Uterus (tissue), 3 donors: ENCODE measurements at regions not wholly inside any gene's neighbourhood (a gene's known extent, or its start where the extent isn't known, plus 50 kb on each side); places are given as distances from the start of the nearest gene placed in this dataset.

ENCODE experiments used
- DNase-seq, 2 donors: peaks; one replicate each; pipeline ENCODE4 v3.0.0-alpha.2; 2019 to 2020
- H3K27ac ChIP-seq, 2 donors: fragments of 200-600 bp; sonication (generic); 1 replicate in 1 of 2; 2 replicates in 1 of 2; pipeline ENCODE4 v1.5.1; 2016 to 2018
- H3K27me3 ChIP-seq, 2 donors: fragments of 200-600 bp; sonication (generic); one replicate each; pipeline ENCODE4 v1.5.1; 2018 to 2019; ENCODE audit warnings: control low read depth in 1 of 2
- H3K36me3 ChIP-seq, 2 donors: fragments of 200-600 bp; sonication (generic); one replicate each; pipeline ENCODE4 v1.5.1; 2019; ENCODE audit warnings: control low read depth in 1 of 2
- H3K4me1 ChIP-seq, 2 donors: fragments of 200-600 bp; sonication (generic); one replicate each; pipeline ENCODE4 v1.5.1; 2018 to 2019; ENCODE audit warnings: control low read depth in 1 of 2
- H3K4me3 ChIP-seq, 2 donors: fragments of 200-600 bp; sonication (generic); 1 replicate in 1 of 2; 2 replicates in 1 of 2; pipeline ENCODE4 v1.5.1; 2018 to 2019; ENCODE audit warnings: mild to moderate bottlenecking in 1 of 2
- H3K9me3 ChIP-seq, 2 donors: fragments of 200-600 bp; sonication (generic); one replicate each; pipeline ENCODE4 v1.5.1; 2019; ENCODE audit warnings: control low read depth in 1 of 2
- CTCF ChIP-seq, 4 experiments: fragments of 200-600 bp in 2 of 4; fragments of 450-650 bp in 2 of 4; sonication (generic) in 2 of 4; IDR thresholded peaks; one replicate each; pipeline ENCODE4 v1.5.1; 2016 to 2019; ENCODE audit warnings: antibody characterized with exemption in 4 of 4, mild to moderate bottlenecking in 2 of 4, moderate library complexity in 1 of 4
- POLR2A ChIP-seq, 2 donors: fragments of 450-650 bp; IDR thresholded peaks; one replicate each; pipeline ENCODE4 v1.6.1; 2016; ENCODE audit warnings: antibody characterized with exemption in 2 of 2, mild to moderate bottlenecking in 1 of 2, moderate library complexity in 1 of 2
- intact Hi-C: fragments of 100-400 bp; cut with DNase I; formaldehyde crosslinking; loops from one replicate; pipeline ENCODE4 v1.15.1; 2023; ENCODE audit warnings: low total_unique reads
- donor health status: DM: yes; HTN: yes; CAD: no.

GRCh38 chr5:12013351-12013750 lies 109.1 kb upstream of the CTNND2 start:
- intact Hi-C loops: no loop called here
- H3K27me3 ChIP-seq: no peaks in the 10 kb centered on the region
- H3K36me3 ChIP-seq: no peaks in the 10 kb centered on the region
- H3K4me1 ChIP-seq: no peaks in the 10 kb centered on the region
- no peaks in the 10 kb centered on the region for H3K9me3 ChIP-seq
- no peak overlapping the region for H3K27ac ChIP-seq
- no peak for DNase-seq
- H3K4me3 ChIP-seq: no peak overlapping the region
- TF ChIP-seq POLR2A (IDR thresholded peaks at IDR 0.05) (no peak), CTCF (IDR thresholded peaks at IDR 0.05) (no peak)

DNA sequence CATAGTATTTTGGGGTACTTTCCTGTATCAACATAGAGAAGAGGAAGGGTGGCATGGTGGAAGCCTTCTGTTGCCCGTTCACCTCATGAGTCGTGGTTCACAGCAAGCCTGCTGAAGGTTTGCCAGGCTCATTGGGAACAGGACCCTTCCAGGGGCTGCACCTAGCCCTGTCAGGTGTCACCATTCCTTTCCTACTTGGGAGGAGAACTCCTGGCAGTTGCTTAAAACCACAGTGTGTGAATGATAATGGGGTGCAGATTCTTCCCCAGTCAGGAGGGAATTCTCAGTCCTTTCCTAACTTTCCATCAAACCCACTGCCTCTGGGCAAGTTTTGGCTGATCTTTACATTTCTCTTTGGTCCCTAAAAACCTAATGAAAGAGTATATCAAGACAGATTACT lies 99.4 kb upstream of the CTNND2 start:
- Histone ChIP-seq H3K9me3 (no peaks in the 10 kb centered on the region), H3K36me3 (no peaks in the 10 kb centered on the region), H3K4me3 (no peak overlapping the region), H3K27ac (no peak overlapping the region), H3K27me3 (no peaks in the 10 kb centered on the region), H3K4me1 (no peaks in the 10 kb centered on the region)
- intact Hi-C loops: no loop called here
- TF ChIP-seq CTCF (IDR thresholded peaks at IDR 0.05): no peak
- TF ChIP-seq POLR2A (IDR thresholded peaks at IDR 0.05): no peak
- DNase-seq: no peak

GRCh38 chr5:11998397-11998796 lies 94.2 kb upstream of the CTNND2 start:
- Histone ChIP-seq H3K36me3 (no peaks in the 10 kb centered on the region), H3K4me1 (no peaks in the 10 kb centered on the region)

DNA sequence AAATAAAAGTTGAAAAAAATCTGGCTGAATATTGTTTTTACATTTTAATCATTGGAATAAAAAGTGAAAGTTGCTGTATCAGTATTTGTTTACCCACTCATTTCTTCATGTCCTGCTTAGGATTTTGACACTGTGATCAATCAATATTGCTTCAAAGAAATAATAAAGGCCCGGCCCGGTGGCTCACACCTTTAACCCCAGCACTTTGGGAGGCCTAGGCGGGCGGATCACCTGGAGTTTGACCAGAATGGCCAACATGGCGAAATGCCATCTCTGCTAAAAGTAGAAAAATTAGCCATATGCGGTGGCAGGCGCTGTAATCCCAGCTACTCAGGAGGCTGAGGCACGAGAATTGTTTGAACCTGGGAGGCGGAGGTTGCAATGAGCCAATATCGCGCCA lies 93.7 kb upstream of the CTNND2 start:
- Histone ChIP-seq H3K27ac (no peak overlapping the region), H3K36me3 (no peaks in the 10 kb centered on the region), H3K4me3 (no peak overlapping the region), H3K4me1 (no peaks in the 10 kb centered on the region), H3K27me3 (no peaks in the 10 kb centered on the region), H3K9me3 (no peaks in the 10 kb centered on the region)
- TF ChIP-seq CTCF (IDR thresholded peaks at IDR 0.05) (no peak), POLR2A (IDR thresholded peaks at IDR 0.05) (no peak)
- intact Hi-C loops: no loop called here
- DNase-seq: no peak

More at GRCh38 chr5:11998397-11998796, 94.2 kb upstream of the CTNND2 start:
- Histone ChIP-seq H3K9me3 (no peaks in the 10 kb centered on the region), H3K27me3 (no peaks in the 10 kb centered on the region), H3K4me3 (no peak overlapping the region), H3K27ac (no peak overlapping the region)
- TF ChIP-seq POLR2A (IDR thresholded peaks at IDR 0.05) (no peak), CTCF (IDR thresholded peaks at IDR 0.05) (no peak)
- no peak for DNase-seq
- intact Hi-C loops: no loop called here

DNA sequence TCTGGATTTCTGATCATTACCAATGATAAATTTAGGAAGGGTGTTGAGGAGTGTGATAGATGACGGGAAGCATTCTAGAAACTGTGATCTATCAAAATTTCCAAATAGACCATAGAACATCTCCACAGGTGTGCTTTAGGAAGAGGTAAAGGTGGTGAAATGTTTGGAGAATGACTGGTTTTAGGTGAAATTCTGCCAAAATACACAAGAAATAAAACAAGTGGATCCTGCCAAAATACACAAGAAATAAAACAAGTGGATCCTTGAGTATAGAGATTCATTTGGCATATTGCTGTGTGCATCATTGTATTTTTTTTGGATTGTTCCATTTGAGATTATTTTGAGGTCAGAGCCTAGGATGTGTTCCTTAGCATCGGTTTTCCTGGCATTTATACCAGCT lies 88.3 kb upstream of the CTNND2 start:
- no peaks in the 10 kb centered on the region for H3K9me3 ChIP-seq
- no peaks in the 10 kb centered on the region for H3K4me1 ChIP-seq
- DNase-seq: no peak
- no peaks in the 10 kb centered on the region for H3K36me3 ChIP-seq
- no peak overlapping the region for H3K4me3 ChIP-seq
- TF ChIP-seq CTCF (IDR thresholded peaks at IDR 0.05): no peak
- no peak for TF ChIP-seq POLR2A (IDR thresholded peaks at IDR 0.05)
- no peak overlapping the region for H3K27ac ChIP-seq
- H3K27me3 ChIP-seq: no peaks in the 10 kb centered on the region
- intact Hi-C loops: no loop called here
